GM23338 (cell line): ENCODE measurements at regions not wholly inside any gene's neighbourhood (a gene's known extent, or its start where the extent isn't known, plus 50 kb on each side); places are given as distances from the start of the nearest gene placed in this dataset.

Experiments used
- ATAC-seq: fragments of 200-7000 bp; cut with Tn5 transposase; 3 replicates; pipeline ENCODE4 v1.9.1; 2020
- DNase-seq: peaks from one replicate; pipeline ENCODE4 v3.0.0-alpha.2; 2015; ENCODE audit warnings: low spot score
- H2AFZ ChIP-seq: fragments of 200-600 bp; sonication (generic); 2 replicates; pipeline ENCODE4 v1.8.0; 2016; ENCODE audit warnings: antibody characterized with exemption, mild to moderate bottlenecking, moderate library complexity
- H3F3A ChIP-seq: fragments of 200-600 bp; sonication (generic); replicated peaks from 2 replicates; pipeline ENCODE4 v1.8.0; 2017; ENCODE audit warnings: antibody characterized with exemption, mixed run types, low read depth
- H3K27ac ChIP-seq: fragments of 200-600 bp; sonication (generic); 2 replicates; pipeline ENCODE4 v1.6.1; 2016; ENCODE audit warnings: low read depth
- H3K27me3 ChIP-seq: fragments of 200-600 bp; sonication (generic); 2 replicates; pipeline ENCODE4 v1.8.0; 2016; ENCODE audit warnings: mild to moderate bottlenecking, mixed run types, moderate library complexity; ENCODE audit not compliant: insufficient read depth
- H3K36me3 ChIP-seq: fragments of 200-600 bp; sonication (generic); 2 replicates; pipeline ENCODE4 v1.8.0; 2016; ENCODE audit warnings: mild to moderate bottlenecking; ENCODE audit not compliant: insufficient read depth
- H3K4me1 ChIP-seq: fragments of 200-600 bp; sonication (generic); 2 replicates; pipeline ENCODE4 v1.8.0; 2016; ENCODE audit warnings: mild to moderate bottlenecking, moderate library complexity; ENCODE audit not compliant: insufficient read depth
- H3K4me2 ChIP-seq: fragments of 200-600 bp; sonication (generic); 2 replicates; pipeline ENCODE4 v1.7.1; 2017; ENCODE audit warnings: mixed run types
- H3K4me3 ChIP-seq: fragments of 200-600 bp; sonication (generic); 2 replicates; pipeline ENCODE4 v1.6.1; 2016; ENCODE audit warnings: mixed run types
- H3K79me2 ChIP-seq: fragments of 200-600 bp; sonication (generic); replicated peaks from 2 replicates; pipeline ENCODE4 v1.8.0; 2017; ENCODE audit warnings: mild to moderate bottlenecking; ENCODE audit not compliant: insufficient read depth
- H3K9me2 ChIP-seq: fragments of 200-600 bp; sonication (generic); 2 replicates; pipeline ENCODE4 v1.8.0; 2017; ENCODE audit not compliant: insufficient read depth
- H4K20me1 ChIP-seq: fragments of 200-600 bp; sonication (generic); replicated peaks from 2 replicates; pipeline ENCODE4 v1.8.0; 2017; ENCODE audit warnings: mild to moderate bottlenecking; ENCODE audit not compliant: insufficient read depth
- H3K27ac Mint-ChIP-seq: 2 replicates; pipeline ENCODE4 v1.8.0; 2020; ENCODE audit warnings: inconsistent platforms, mild to moderate bottlenecking, moderate library complexity, mixed read lengths
- H3K27me3 Mint-ChIP-seq: 3 replicates; pipeline ENCODE4 v1.8.0; 2022; ENCODE audit warnings: low read depth, mild to moderate bottlenecking, moderate library complexity, mixed read lengths, inconsistent platforms; ENCODE audit not compliant: insufficient read depth, poor library complexity
- H3K36me3 Mint-ChIP-seq: 3 replicates; pipeline ENCODE4 v1.8.0; 2021; ENCODE audit warnings: low read depth, mild to moderate bottlenecking, inconsistent platforms, moderate library complexity, mixed read lengths
- H3K4me1 Mint-ChIP-seq: 3 replicates; pipeline ENCODE4 v1.8.0; 2020; ENCODE audit warnings: mild to moderate bottlenecking, inconsistent platforms, mixed read lengths
- H3K4me3 Mint-ChIP-seq: 3 replicates; pipeline ENCODE4 v1.8.0; 2021; ENCODE audit warnings: moderate library complexity, mild to moderate bottlenecking, inconsistent platforms, mixed read lengths
- H3K9me3 Mint-ChIP-seq: 3 replicates; pipeline ENCODE4 v1.8.0; 2020; ENCODE audit warnings: moderate library complexity, mild to moderate bottlenecking, inconsistent platforms, mixed read lengths
- STAT1 ChIP-seq: IDR thresholded peaks from one replicate; pipeline ENCODE4 v1.6.1; 2016; ENCODE audit warnings: antibody characterized with exemption; ENCODE audit not compliant: unreplicated experiment
- ZNF331 ChIP-seq: fragments of 250-450 bp; sonication (Bioruptor Pico); IDR thresholded peaks from 2 replicates; pipeline ENCODE4 v1.5.0; 2020; ENCODE audit warnings: low read depth, mild to moderate bottlenecking, moderate library complexity
- TF ChIP-seq, protein P1 (sequence below): fragments of 250-450 bp; sonication (Bioruptor Pico); IDR thresholded peaks from 2 replicates; pipeline ENCODE4 v1.5.0; 2020; ENCODE audit warnings: mild to moderate bottlenecking, moderate library complexity

DNA sequence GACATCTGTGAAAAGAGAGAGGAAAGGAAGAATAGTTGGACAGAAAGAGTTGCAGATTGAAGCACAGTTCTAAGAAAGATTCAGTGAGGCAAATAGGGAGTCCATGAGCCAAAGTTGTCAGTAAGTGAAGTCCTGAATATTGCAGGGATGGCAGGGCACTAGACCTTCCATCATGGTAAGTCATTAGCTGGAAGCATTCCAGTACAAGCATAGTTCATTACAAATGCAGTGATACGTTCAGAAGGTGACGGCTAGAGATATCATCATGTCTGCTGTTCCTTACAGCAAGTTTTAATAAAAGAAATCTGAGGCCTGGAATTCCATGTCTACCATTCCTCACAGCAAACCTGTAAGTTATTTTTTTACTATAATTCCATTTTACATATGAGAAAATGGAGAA is 720.1 kb downstream of the GBE1 start:
- Histone ChIP-seq H3K4me3 (no peak overlapping the region), H3K4me2 (no peak overlapping the region), H3K27ac (no peak overlapping the region), H3K36me3 (no peaks in the 10 kb centered on the region), H3F3A (no peaks in the 10 kb centered on the region), H4K20me1 (no peaks in the 10 kb centered on the region), H3K9me2 (no peaks in the 10 kb centered on the region; the same call in 1 of the 2 replicates), H3K4me1 (no peaks in the 10 kb centered on the region), H3K79me2 (no peaks in the 10 kb centered on the region), H2AFZ (no peak overlapping the region), H3K27me3 (no peaks in the 10 kb centered on the region)
- no peak for ATAC-seq
- H3K27me3 Mint-ChIP-seq, result no peaks in the 10 kb centered on the region
- no peak for DNase-seq
- H3K4me3 Mint-ChIP-seq, result no peak overlapping the region
- no peak for TF ChIP-seq STAT1
- no peak for TF ChIP-seq ZNF331 (CRISPR knock-in tag)
- H3K36me3 Mint-ChIP-seq, result no peaks in the 10 kb centered on the region
- H3K27ac Mint-ChIP-seq, result no peak overlapping the region
- H3K4me1 Mint-ChIP-seq, result no peaks in the 10 kb centered on the region
- no peaks in the 10 kb centered on the region for H3K9me3 Mint-ChIP-seq

DNA sequence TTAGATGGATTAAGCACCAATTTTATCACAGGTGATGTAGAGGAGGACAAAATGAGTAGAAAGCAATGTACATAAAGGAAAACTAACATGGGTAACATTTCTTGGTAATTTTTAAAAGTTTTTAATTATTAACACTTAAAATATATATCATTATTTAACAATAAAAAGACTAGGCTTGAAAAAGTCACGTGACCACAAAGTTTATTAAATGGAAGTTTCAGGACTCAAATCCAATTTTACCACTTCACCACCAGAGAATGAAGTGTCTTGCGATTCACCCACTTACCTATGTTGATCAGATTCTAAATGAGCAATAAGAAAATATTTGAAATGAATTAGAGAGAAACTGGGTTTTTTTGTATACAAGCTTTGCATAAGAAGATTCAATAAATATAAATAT is 721.3 kb downstream of the GBE1 start:
- no peak overlapping the region for H3K27ac ChIP-seq
- no peaks in the 10 kb centered on the region; the same call in 1 of the 2 replicates for H3K9me2 ChIP-seq
- no peak overlapping the region for H2AFZ ChIP-seq
- no peaks in the 10 kb centered on the region for H3F3A ChIP-seq
- H3K36me3 ChIP-seq, result no peaks in the 10 kb centered on the region
- DNase-seq (no peak), ATAC-seq (no peak)
- H3K9me3 Mint-ChIP-seq, result no peaks in the 10 kb centered on the region
- no peaks in the 10 kb centered on the region for H4K20me1 ChIP-seq
- no peak overlapping the region for H3K4me3 Mint-ChIP-seq
- H3K4me1 ChIP-seq, result no peaks in the 10 kb centered on the region
- no peaks in the 10 kb centered on the region for H3K36me3 Mint-ChIP-seq
- TF ChIP-seq, protein P1, sequence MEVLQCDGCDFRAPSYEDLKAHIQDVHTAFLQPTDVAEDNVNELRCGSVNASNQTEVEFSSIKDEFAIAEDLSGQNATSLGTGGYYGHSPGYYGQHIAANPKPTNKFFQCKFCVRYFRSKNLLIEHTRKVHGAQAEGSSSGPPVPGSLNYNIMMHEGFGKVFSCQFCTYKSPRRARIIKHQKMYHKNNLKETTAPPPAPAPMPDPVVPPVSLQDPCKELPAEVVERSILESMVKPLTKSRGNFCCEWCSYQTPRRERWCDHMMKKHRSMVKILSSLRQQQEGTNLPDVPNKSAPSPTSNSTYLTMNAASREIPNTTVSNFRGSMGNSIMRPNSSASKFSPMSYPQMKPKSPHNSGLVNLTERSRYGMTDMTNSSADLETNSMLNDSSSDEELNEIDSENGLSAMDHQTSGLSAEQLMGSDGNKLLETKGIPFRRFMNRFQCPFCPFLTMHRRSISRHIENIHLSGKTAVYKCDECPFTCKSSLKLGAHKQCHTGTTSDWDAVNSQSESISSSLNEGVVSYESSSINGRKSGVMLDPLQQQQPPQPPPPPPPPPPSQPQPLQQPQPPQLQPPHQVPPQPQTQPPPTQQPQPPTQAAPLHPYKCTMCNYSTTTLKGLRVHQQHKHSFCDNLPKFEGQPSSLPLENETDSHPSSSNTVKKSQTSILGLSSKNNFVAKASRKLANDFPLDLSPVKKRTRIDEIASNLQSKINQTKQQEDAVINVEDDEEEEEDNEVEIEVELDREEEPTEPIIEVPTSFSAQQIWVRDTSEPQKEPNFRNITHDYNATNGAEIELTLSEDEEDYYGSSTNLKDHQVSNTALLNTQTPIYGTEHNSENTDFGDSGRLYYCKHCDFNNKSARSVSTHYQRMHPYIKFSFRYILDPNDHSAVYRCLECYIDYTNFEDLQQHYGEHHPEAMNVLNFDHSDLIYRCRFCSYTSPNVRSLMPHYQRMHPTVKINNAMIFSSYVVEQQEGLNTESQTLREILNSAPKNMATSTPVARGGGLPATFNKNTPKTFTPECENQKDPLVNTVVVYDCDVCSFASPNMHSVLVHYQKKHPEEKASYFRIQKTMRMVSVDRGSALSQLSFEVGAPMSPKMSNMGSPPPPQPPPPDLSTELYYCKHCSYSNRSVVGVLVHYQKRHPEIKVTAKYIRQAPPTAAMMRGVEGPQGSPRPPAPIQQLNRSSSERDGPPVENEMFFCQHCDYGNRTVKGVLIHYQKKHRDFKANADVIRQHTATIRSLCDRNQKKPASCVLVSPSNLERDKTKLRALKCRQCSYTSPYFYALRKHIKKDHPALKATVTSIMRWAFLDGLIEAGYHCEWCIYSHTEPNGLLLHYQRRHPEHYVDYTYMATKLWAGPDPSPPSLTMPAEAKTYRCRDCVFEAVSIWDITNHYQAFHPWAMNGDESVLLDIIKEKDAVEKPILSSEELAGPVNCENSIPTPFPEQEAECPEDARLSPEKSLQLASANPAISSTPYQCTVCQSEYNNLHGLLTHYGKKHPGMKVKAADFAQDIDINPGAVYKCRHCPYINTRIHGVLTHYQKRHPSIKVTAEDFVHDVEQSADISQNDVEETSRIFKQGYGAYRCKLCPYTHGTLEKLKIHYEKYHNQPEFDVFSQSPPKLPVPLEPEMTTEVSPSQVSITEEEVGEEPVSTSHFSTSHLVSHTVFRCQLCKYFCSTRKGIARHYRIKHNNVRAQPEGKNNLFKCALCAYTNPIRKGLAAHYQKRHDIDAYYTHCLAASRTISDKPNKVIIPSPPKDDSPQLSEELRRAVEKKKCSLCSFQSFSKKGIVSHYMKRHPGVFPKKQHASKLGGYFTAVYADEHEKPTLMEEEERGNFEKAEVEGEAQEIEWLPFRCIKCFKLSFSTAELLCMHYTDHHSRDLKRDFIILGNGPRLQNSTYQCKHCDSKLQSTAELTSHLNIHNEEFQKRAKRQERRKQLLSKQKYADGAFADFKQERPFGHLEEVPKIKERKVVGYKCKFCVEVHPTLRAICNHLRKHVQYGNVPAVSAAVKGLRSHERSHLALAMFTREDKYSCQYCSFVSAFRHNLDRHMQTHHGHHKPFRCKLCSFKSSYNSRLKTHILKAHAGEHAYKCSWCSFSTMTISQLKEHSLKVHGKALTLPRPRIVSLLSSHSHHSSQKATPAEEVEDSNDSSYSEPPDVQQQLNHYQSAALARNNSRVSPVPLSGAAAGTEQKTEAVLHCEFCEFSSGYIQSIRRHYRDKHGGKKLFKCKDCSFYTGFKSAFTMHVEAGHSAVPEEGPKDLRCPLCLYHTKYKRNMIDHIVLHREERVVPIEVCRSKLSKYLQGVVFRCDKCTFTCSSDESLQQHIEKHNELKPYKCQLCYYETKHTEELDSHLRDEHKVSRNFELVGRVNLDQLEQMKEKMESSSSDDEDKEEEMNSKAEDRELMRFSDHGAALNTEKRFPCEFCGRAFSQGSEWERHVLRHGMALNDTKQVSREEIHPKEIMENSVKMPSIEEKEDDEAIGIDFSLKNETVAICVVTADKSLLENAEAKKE (CRISPR knock-in tag), result no peak
- H3K4me2 ChIP-seq, result no peak overlapping the region
- no peaks in the 10 kb centered on the region for H3K79me2 ChIP-seq
- H3K27me3 ChIP-seq, result no peaks in the 10 kb centered on the region
- H3K27ac Mint-ChIP-seq, result no peak overlapping the region
- no peak overlapping the region for H3K4me3 ChIP-seq
- no peaks in the 10 kb centered on the region for H3K4me1 Mint-ChIP-seq
- no peaks in the 10 kb centered on the region for H3K27me3 Mint-ChIP-seq
